HL-60 (cell line): ENCODE measurements at regions not wholly inside any gene's neighbourhood (a gene's known extent, or its start where the extent isn't known, plus 50 kb on each side); places are given as distances from the start of the nearest gene placed in this dataset.

ENCODE experiments used
- DNase-seq, 2 experiments: peaks; one replicate each; pipeline ENCODE4 v3.0.0-alpha.2; 2010 to 2020; ENCODE audit warnings: low read depth in 1 of 2, low spot score in 1 of 2
- H3K27ac ChIP-seq: fragments of 250-450 bp; sonication (Bioruptor Pico); replicated peaks from 2 replicates; pipeline ENCODE4 v1.5.1; 2020; ENCODE audit warnings: mild to moderate bottlenecking, moderate library complexity
- H3K27me3 ChIP-seq: fragments of 250-450 bp; sonication (Bioruptor Pico); 2 replicates; pipeline ENCODE4 v1.5.1; 2021; ENCODE audit warnings: mild to moderate bottlenecking, moderate library complexity; ENCODE audit not compliant: insufficient read depth, poor library complexity, severe bottlenecking
- H3K4me3 ChIP-seq: replicated peaks from 2 replicates; pipeline ENCODE4 v1.5.1; 2011; ENCODE audit warnings: mild to moderate bottlenecking, control low read depth, low read length; ENCODE audit not compliant: insufficient read depth
- GABPA ChIP-seq: IDR thresholded peaks from 2 replicates; pipeline ENCODE4 v1.6.1; 2012; ENCODE audit warnings: low read depth
- POLR2AphosphoS5 ChIP-seq: IDR thresholded peaks from 2 replicates; pipeline ENCODE4 v1.6.1; 2012; ENCODE audit warnings: low read depth
- SPI1 ChIP-seq: IDR thresholded peaks from 2 replicates; pipeline ENCODE4 v1.6.1; 2012; ENCODE audit warnings: low read depth, mild to moderate bottlenecking, borderline replicate concordance
- TF ChIP-seq, protein P1 (sequence below): IDR thresholded peaks from one replicate; pipeline ENCODE4 v1.5.1; 2011; ENCODE audit warnings: low read length, control low read depth, inconsistent platforms; ENCODE audit not compliant: insufficient read depth
- TF ChIP-seq, protein P2 (sequence below): IDR thresholded peaks from 2 replicates; pipeline ENCODE4 v1.6.1; 2012; ENCODE audit warnings: low read depth; ENCODE audit not compliant: insufficient replicate concordance

DNA sequence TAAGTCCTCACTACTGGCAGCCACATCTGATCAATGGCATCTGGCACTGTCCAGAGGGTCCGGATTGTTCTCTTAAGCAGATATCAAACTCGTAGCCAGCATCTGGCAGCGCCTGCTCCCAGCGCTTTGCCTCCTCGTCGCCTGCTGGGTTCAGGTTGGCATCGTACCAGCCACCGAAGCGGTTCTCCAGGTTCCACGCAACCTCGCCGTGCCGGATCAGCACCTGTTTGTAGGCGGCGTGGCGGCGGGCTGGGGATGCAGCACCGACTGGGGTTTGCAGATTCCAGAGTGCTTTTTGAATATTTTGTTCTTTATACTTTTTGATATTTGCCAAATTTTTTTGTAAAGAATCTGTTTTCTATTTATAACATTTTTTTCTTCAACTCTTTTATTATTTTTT lies 111.6 kb downstream of the NR2F2 start:
- no peak overlapping the region for H3K4me3 ChIP-seq
- DNase-seq = no peak
- H3K27ac ChIP-seq = no peak overlapping the region
- TF ChIP-seq SPI1 = no peak
- no peaks in the 10 kb centered on the region for H3K27me3 ChIP-seq

DNA sequence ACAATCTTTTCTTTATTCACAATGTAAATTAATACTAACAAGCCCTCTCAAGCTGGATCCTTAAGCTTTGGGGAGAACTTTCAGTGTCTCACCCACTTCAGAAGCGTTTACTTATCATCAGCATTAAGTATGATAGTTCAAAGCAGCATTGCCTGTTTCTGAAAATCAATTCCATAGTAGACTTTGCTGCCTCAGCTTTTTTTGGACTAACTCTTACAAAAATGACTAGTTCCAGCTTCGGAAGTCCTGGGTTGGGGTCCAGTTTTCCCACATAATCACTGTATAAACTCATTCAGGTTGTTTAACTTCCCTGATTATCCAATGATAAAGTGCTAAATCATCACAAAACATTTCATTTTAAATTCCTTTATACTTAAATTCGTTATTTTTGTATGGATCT lies 114.4 kb downstream of the NR2F2 start:
- Histone ChIP-seq H3K27me3 (no peaks in the 10 kb centered on the region), H3K27ac (no peak overlapping the region), H3K4me3 (no peak overlapping the region)
- TF ChIP-seq, protein P1, sequence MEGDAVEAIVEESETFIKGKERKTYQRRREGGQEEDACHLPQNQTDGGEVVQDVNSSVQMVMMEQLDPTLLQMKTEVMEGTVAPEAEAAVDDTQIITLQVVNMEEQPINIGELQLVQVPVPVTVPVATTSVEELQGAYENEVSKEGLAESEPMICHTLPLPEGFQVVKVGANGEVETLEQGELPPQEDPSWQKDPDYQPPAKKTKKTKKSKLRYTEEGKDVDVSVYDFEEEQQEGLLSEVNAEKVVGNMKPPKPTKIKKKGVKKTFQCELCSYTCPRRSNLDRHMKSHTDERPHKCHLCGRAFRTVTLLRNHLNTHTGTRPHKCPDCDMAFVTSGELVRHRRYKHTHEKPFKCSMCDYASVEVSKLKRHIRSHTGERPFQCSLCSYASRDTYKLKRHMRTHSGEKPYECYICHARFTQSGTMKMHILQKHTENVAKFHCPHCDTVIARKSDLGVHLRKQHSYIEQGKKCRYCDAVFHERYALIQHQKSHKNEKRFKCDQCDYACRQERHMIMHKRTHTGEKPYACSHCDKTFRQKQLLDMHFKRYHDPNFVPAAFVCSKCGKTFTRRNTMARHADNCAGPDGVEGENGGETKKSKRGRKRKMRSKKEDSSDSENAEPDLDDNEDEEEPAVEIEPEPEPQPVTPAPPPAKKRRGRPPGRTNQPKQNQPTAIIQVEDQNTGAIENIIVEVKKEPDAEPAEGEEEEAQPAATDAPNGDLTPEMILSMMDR = no peak
- TF ChIP-seq POLR2AphosphoS5 = no peak
- no peak for DNase-seq

DNA sequence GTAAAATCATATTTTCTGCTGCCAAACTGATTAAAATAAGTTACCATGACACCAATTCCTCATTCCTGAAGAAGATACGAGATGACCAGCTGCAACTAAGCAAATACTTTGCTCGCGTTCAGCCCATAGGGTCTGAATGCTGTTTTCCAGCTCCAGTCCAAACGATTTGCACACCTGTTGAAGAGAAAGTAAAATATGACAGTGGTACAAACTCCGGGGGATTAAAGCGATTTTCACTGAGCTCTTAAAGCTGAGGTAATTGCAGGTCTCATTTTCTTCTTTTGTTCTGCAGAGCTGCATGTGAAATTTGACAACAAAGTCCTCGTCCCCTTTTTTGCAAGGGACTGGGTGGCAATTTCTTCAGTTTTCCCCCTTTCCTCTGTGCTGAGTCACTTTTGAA lies 118.4 kb downstream of the NR2F2 start:
- Histone ChIP-seq H3K27ac (no peak overlapping the region), H3K27me3 (no peaks in the 10 kb centered on the region), H3K4me3 (no peak overlapping the region)
- no peak for DNase-seq
- TF ChIP-seq SPI1 (no peak), GABPA (no peak), POLR2AphosphoS5 (no peak)
- TF ChIP-seq, protein P1 = no peak
- TF ChIP-seq, protein P2, sequence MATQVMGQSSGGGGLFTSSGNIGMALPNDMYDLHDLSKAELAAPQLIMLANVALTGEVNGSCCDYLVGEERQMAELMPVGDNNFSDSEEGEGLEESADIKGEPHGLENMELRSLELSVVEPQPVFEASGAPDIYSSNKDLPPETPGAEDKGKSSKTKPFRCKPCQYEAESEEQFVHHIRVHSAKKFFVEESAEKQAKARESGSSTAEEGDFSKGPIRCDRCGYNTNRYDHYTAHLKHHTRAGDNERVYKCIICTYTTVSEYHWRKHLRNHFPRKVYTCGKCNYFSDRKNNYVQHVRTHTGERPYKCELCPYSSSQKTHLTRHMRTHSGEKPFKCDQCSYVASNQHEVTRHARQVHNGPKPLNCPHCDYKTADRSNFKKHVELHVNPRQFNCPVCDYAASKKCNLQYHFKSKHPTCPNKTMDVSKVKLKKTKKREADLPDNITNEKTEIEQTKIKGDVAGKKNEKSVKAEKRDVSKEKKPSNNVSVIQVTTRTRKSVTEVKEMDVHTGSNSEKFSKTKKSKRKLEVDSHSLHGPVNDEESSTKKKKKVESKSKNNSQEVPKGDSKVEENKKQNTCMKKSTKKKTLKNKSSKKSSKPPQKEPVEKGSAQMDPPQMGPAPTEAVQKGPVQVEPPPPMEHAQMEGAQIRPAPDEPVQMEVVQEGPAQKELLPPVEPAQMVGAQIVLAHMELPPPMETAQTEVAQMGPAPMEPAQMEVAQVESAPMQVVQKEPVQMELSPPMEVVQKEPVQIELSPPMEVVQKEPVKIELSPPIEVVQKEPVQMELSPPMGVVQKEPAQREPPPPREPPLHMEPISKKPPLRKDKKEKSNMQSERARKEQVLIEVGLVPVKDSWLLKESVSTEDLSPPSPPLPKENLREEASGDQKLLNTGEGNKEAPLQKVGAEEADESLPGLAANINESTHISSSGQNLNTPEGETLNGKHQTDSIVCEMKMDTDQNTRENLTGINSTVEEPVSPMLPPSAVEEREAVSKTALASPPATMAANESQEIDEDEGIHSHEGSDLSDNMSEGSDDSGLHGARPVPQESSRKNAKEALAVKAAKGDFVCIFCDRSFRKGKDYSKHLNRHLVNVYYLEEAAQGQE = no peak

DNA sequence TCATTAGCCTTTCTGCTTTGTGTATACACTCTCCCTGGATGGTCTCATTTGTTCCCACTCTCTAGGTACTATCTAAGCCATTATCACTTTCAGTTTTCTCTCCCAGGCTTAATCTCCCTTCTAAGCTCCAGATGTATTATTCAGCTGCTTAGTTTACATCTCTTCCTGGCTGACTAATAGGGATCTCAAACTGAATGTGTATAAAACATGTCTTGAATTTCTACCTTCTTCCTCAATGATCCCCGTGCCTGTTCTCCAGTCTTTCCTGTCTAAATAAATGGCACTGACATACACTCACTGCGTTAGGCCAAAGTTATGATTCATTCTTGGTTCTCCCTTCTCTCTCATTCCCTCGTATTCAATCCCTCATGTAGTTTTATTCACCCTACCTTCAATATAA lies 127.3 kb downstream of the NR2F2 start:
- TF ChIP-seq POLR2AphosphoS5 (no peak), SPI1 (no peak), GABPA (no peak)
- TF ChIP-seq, protein P2 = no peak
- TF ChIP-seq, protein P1 = no peak
- no peak overlapping the region for H3K27ac ChIP-seq
- no peaks in the 10 kb centered on the region for H3K27me3 ChIP-seq
- no peak for DNase-seq
- H3K4me3 ChIP-seq = no peak overlapping the region
